A549 (cell line): ENCODE measurements at regions not wholly inside any gene's neighbourhood (a gene's known extent, or its start where the extent isn't known, plus 50 kb on each side); places are given as distances from the start of the nearest gene placed in this dataset.

ENCODE experiments used
- EHMT2 ChIP-seq: fragments of 200-600 bp; sonication (generic); IDR thresholded peaks from 2 replicates; pipeline ENCODE4 v1.6.1; 2016; ENCODE audit warnings: antibody characterized with exemption, low read depth, mild to moderate bottlenecking, moderate library complexity
- POLR2A ChIP-seq: IDR thresholded peaks from 2 replicates; pipeline ENCODE4 v1.6.1; 2012; ENCODE audit warnings: mild to moderate bottlenecking, low read length
- TF ChIP-seq, protein P1 (sequence below): fragments of >200 bp; sonication (Bioruptor Twin); formaldehyde crosslinking; IDR thresholded peaks from 3 replicates; pipeline ENCODE4 v1.5.1; 2016
- TF ChIP-seq, protein P2 (sequence below): fragments of 250-450 bp; sonication (Bioruptor Pico); IDR thresholded peaks from 2 replicates; pipeline ENCODE4 v1.5.0; 2021; ENCODE audit warnings: mild to moderate bottlenecking, moderate library complexity, borderline replicate concordance

DNA sequence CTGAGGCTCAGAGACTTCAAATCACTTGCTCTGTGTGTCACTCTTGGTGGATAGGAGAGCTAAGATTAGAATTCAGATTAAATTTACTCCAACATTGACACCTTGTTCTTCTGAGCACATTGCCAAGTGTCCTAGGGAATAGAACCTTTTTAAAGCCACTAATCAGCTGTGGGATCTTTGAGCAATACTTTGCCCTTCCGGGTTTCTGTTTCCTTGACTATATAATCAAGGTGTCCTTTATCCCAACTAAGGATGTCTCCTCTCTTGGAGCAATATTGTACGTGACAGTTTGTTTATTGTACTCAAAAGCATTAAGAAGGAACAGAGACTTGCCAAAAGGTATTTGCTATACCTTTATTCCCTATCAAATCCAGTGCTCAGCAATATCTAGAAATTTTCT is 170.9 kb upstream of the CADPS start:
- TF ChIP-seq, protein P1, sequence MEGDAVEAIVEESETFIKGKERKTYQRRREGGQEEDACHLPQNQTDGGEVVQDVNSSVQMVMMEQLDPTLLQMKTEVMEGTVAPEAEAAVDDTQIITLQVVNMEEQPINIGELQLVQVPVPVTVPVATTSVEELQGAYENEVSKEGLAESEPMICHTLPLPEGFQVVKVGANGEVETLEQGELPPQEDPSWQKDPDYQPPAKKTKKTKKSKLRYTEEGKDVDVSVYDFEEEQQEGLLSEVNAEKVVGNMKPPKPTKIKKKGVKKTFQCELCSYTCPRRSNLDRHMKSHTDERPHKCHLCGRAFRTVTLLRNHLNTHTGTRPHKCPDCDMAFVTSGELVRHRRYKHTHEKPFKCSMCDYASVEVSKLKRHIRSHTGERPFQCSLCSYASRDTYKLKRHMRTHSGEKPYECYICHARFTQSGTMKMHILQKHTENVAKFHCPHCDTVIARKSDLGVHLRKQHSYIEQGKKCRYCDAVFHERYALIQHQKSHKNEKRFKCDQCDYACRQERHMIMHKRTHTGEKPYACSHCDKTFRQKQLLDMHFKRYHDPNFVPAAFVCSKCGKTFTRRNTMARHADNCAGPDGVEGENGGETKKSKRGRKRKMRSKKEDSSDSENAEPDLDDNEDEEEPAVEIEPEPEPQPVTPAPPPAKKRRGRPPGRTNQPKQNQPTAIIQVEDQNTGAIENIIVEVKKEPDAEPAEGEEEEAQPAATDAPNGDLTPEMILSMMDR = no peak
- TF ChIP-seq EHMT2 = no peak
- TF ChIP-seq POLR2A = no peak
- TF ChIP-seq, protein P2, sequence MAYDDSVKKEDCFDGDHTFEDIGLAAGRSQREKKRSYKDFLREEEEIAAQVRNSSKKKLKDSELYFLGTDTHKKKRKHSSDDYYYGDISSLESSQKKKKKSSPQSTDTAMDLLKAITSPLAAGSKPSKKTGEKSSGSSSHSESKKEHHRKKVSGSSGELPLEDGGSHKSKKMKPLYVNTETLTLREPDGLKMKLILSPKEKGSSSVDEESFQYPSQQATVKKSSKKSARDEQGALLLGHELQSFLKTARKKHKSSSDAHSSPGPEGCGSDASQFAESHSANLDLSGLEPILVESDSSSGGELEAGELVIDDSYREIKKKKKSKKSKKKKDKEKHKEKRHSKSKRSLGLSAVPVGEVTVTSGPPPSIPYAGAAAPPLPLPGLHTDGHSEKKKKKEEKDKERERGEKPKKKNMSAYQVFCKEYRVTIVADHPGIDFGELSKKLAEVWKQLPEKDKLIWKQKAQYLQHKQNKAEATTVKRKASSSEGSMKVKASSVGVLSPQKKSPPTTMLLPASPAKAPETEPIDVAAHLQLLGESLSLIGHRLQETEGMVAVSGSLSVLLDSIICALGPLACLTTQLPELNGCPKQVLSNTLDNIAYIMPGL = no peak
